ENCODE measurements at regions not wholly inside any gene's neighbourhood (a gene's known extent, or its start where the extent isn't known, plus 50 kb on each side); places are given as distances from the start of the nearest gene placed in this dataset.

- H3F3A ChIP-seq (ENCODE audit: insufficient read depth, low read length, poor library complexity, severe bottlenecking), result no peaks in the 10 kb centered on the region
- H4K20me1 ChIP-seq (ENCODE audit: insufficient read depth), result no peaks in the 10 kb centered on the region
- H3K36me3 ChIP-seq (ENCODE audit: insufficient read depth, low read length), result no peaks in the 10 kb centered on the region
- no peak overlapping the region for H2AFZ ChIP-seq (ENCODE audit: low read depth, low read length)
- no peak overlapping the region for H3K9ac ChIP-seq (ENCODE audit: low read length)
- no peak overlapping the region for H3K4me3 ChIP-seq (ENCODE audit: low read length)
- H3K4me2 ChIP-seq (ENCODE audit: low read length), result no peak overlapping the region
- no peaks in the 10 kb centered on the region for H3K9me3 ChIP-seq (ENCODE audit: low read length)
- no peaks in the 10 kb centered on the region for H3K27me3 ChIP-seq (ENCODE audit: insufficient read depth, low read depth, low read length)
- no peaks in the 10 kb centered on the region for H3K9me2 ChIP-seq (ENCODE audit: insufficient read depth, low read length)
- TF ChIP-seq EP300 (conservative IDR thresholded peaks at IDR 0.05; ENCODE audit: poor library complexity, severe bottlenecking), result no peak
- TF ChIP-seq MXI1 (conservative IDR thresholded peaks at IDR 0.05; ENCODE audit: poor library complexity, severe bottlenecking), result no peak
- TF ChIP-seq POLR2AphosphoS5 (IDR thresholded peaks at IDR 0.05), result no peak
- no peak for TF ChIP-seq RAD21 (conservative IDR thresholded peaks at IDR 0.05)
- no peak for TF ChIP-seq TAF1 (IDR thresholded peaks at IDR 0.05; ENCODE audit: low read depth)
- no peak for TF ChIP-seq REST (IDR thresholded peaks at IDR 0.05; ENCODE audit: borderline replicate concordance)
- TF ChIP-seq SMC3 (conservative IDR thresholded peaks at IDR 0.05; ENCODE audit: poor library complexity), result no peak
- TF ChIP-seq EZH2 (IDR thresholded peaks at IDR 0.05; ENCODE audit: borderline replicate concordance, insufficient read depth, low read length, poor library complexity, severe bottlenecking), result no peak
- no peak for TF ChIP-seq CTCF (IDR thresholded peaks at IDR 0.05; ENCODE audit: poor library complexity, severe bottlenecking)
- no peak overlapping the region for H3K27ac ChIP-seq (ENCODE audit: low read length)
- no peaks in the 10 kb centered on the region for H3K79me2 ChIP-seq (replicated peaks; ENCODE audit: insufficient read depth, low read length)
Observed at GRCh38 chr6:15014958-15015357, 230.9 kb upstream of the JARID2 start.

- Histone ChIP-seq H3K27me3 (ENCODE audit: insufficient read depth, low read depth, low read length) (no peaks in the 10 kb centered on the region), H3K9me2 (ENCODE audit: insufficient read depth, low read length) (no peaks in the 10 kb centered on the region), H3K79me2 (replicated peaks; ENCODE audit: insufficient read depth, low read length) (no peaks in the 10 kb centered on the region), H3F3A (ENCODE audit: insufficient read depth, low read length, poor library complexity, severe bottlenecking) (no peaks in the 10 kb centered on the region), H3K9ac (ENCODE audit: low read length) (no peak overlapping the region), H3K4me2 (ENCODE audit: low read length) (no peak overlapping the region), H3K9me3 (ENCODE audit: low read length) (no peaks in the 10 kb centered on the region), H4K20me1 (ENCODE audit: insufficient read depth) (no peaks in the 10 kb centered on the region), H3K36me3 (ENCODE audit: insufficient read depth, low read length) (no peaks in the 10 kb centered on the region), H3K27ac (ENCODE audit: low read length) (no peak overlapping the region), H2AFZ (ENCODE audit: low read depth, low read length) (no peak overlapping the region), H3K4me3 (ENCODE audit: low read length) (no peak overlapping the region)
- TF ChIP-seq TAF1 (IDR thresholded peaks at IDR 0.05; ENCODE audit: low read depth) (no peak), CTCF (IDR thresholded peaks at IDR 0.05; ENCODE audit: poor library complexity, severe bottlenecking) (no peak), EP300 (conservative IDR thresholded peaks at IDR 0.05; ENCODE audit: poor library complexity, severe bottlenecking) (no peak)
Observed at GRCh38 chr6:15016813-15017212, 229.1 kb upstream of the JARID2 start.
